Glutamatergic neuron (in vitro differentiated cells): ENCODE measurements at regions not wholly inside any gene's neighbourhood (a gene's known extent, or its start where the extent isn't known, plus 50 kb on each side); places are given as distances from the start of the nearest gene placed in this dataset.
A peak's percentile ranks its signal among the peaks of the same experiment; 100 is the strongest.

Experiments
- DNase-seq: peaks from one replicate; pipeline ENCODE4 v3.0.0; 2022
- H3K27ac Mint-ChIP-seq: one replicate; pipeline ENCODE4 v1.8.0; 2020; ENCODE audit warnings: mild to moderate bottlenecking, mixed read lengths, inconsistent platforms; ENCODE audit not compliant: unreplicated experiment
- H3K27me3 Mint-ChIP-seq: one replicate; pipeline ENCODE4 v1.8.0; 2020; ENCODE audit warnings: mild to moderate bottlenecking, moderate library complexity, mixed read lengths, inconsistent platforms; ENCODE audit not compliant: unreplicated experiment
- H3K36me3 Mint-ChIP-seq: one replicate; pipeline ENCODE4 v1.8.0; 2020; ENCODE audit warnings: mild to moderate bottlenecking, mixed read lengths, inconsistent platforms; ENCODE audit not compliant: unreplicated experiment
- H3K4me1 Mint-ChIP-seq: one replicate; pipeline ENCODE4 v1.8.0; 2020; ENCODE audit warnings: mild to moderate bottlenecking, low read depth, mixed read lengths, inconsistent platforms; ENCODE audit not compliant: unreplicated experiment
- H3K4me3 Mint-ChIP-seq: one replicate; pipeline ENCODE4 v1.8.0; 2020; ENCODE audit warnings: mild to moderate bottlenecking, mixed read lengths, inconsistent platforms; ENCODE audit not compliant: unreplicated experiment
- H3K9me3 Mint-ChIP-seq: one replicate; pipeline ENCODE4 v1.8.0; 2020; ENCODE audit warnings: mild to moderate bottlenecking, moderate library complexity, mixed read lengths, inconsistent platforms; ENCODE audit not compliant: unreplicated experiment
- TF ChIP-seq, protein P1 (sequence below): fragments of 200-600 bp; sonication (generic); IDR thresholded peaks from one replicate; pipeline ENCODE4 v1.5.0; 2021; ENCODE audit not compliant: partially characterized antibody, unreplicated experiment

GRCh38 chr2:38170067-38170466, 94.1 kb upstream of the CYP1B1 start:
- Mint-ChIP-seq H3K4me3 (no peak overlapping the region), H3K36me3 (no peaks in the 10 kb centered on the region), H3K9me3 (no peaks in the 10 kb centered on the region), H3K27ac (no peak overlapping the region), H3K4me1 (no peaks in the 10 kb centered on the region), H3K27me3 (peaks cover 2% of the 10 kb centered on the region)
- no peak for DNase-seq
- TF ChIP-seq, protein P1, sequence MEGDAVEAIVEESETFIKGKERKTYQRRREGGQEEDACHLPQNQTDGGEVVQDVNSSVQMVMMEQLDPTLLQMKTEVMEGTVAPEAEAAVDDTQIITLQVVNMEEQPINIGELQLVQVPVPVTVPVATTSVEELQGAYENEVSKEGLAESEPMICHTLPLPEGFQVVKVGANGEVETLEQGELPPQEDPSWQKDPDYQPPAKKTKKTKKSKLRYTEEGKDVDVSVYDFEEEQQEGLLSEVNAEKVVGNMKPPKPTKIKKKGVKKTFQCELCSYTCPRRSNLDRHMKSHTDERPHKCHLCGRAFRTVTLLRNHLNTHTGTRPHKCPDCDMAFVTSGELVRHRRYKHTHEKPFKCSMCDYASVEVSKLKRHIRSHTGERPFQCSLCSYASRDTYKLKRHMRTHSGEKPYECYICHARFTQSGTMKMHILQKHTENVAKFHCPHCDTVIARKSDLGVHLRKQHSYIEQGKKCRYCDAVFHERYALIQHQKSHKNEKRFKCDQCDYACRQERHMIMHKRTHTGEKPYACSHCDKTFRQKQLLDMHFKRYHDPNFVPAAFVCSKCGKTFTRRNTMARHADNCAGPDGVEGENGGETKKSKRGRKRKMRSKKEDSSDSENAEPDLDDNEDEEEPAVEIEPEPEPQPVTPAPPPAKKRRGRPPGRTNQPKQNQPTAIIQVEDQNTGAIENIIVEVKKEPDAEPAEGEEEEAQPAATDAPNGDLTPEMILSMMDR, result no peak

DNA sequence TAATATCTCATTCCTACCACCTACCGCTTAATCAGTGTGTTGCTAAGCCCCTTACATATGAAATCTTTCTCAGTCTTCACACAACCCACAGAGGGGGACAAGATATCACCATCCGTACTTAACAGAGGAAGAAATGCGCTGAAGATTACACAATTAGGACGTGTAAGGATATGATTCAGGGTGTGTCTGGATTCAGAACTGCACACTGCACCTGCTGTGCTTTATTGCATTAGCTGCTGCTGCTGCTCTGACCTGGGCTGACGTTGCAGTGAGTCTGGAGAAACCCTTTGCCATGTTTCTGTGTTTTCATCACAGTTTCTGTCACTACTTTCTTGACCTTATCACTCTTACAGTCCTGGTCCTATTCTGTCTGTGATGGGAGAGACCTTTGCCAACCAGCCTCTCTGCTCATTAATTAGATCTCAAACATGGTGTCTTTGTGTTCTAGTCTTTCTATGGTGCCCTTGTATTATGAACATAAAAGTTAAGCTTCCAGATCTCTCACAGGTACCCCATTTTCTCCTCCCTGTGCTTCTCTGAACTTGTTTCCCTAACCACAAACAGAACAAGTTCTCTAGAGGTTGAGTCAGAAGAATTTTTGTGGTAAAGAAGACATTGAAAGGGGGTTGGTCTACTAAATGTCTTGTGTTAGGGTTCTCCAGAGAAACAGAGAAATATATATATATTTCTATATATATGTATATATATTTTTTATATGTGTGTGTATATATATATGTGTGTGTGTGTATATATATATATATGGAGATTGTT, 92.9 kb upstream of the CYP1B1 start:
- peaks cover 2% of the 10 kb centered on the region for H3K27me3 Mint-ChIP-seq
- H3K4me3 Mint-ChIP-seq, result no peak overlapping the region
- no peaks in the 10 kb centered on the region for H3K36me3 Mint-ChIP-seq
- H3K9me3 Mint-ChIP-seq, result no peaks in the 10 kb centered on the region
- DNase-seq, result no peak
- H3K4me1 Mint-ChIP-seq, result no peaks in the 10 kb centered on the region
- TF ChIP-seq, protein P1, result no peak
- H3K27ac Mint-ChIP-seq, result no peak overlapping the region

- H3K36me3 Mint-ChIP-seq, result no peaks in the 10 kb centered on the region
- H3K4me3 Mint-ChIP-seq, result no peak overlapping the region
- DNase-seq, result no peak
- no peak overlapping the region for H3K27ac Mint-ChIP-seq
- H3K27me3 Mint-ChIP-seq, result peaks cover 2% of the 10 kb centered on the region
- no peaks in the 10 kb centered on the region for H3K9me3 Mint-ChIP-seq
- TF ChIP-seq, protein P1, result no peak
- no peaks in the 10 kb centered on the region for H3K4me1 Mint-ChIP-seq
Observed at GRCh38 chr2:38167968-38168350, 92.0 kb upstream of the CYP1B1 start.

- Mint-ChIP-seq H3K9me3 (peaks cover 3% of the 10 kb centered on the region), H3K27ac (no peak overlapping the region), H3K36me3 (no peaks in the 10 kb centered on the region), H3K27me3 (peaks cover 2% of the 10 kb centered on the region), H3K4me3 (no peak overlapping the region), H3K4me1 (no peaks in the 10 kb centered on the region)
- TF ChIP-seq, protein P1, result no peak
- DNase-seq, result no peak
Observed at GRCh38 chr2:38165698-38166097, 89.7 kb upstream of the CYP1B1 start.

- no peak for DNase-seq
- Mint-ChIP-seq H3K9me3 (peaks cover 3% of the 10 kb centered on the region), H3K27ac (peak overlapping the region; percentile 10), H3K36me3 (no peaks in the 10 kb centered on the region), H3K4me1 (no peaks in the 10 kb centered on the region), H3K4me3 (no peak overlapping the region), H3K27me3 (peaks cover 2% of the 10 kb centered on the region)
- TF ChIP-seq, protein P1, result no peak
Observed at GRCh38 chr2:38164881-38165280, 88.9 kb upstream of the CYP1B1 start.
